Activated CD4-positive, alpha-beta T cell treated with anti-CD3 and anti-CD28 coated beads, Interleukin-2, amount 10 ng/mL, durations not matched to agents 7 days and 5 days (primary cell): ENCODE measurements at regions not wholly inside any gene's neighbourhood (a gene's known extent, or its start where the extent isn't known, plus 50 kb on each side); places are given as distances from the start of the nearest gene placed in this dataset.

Experiments
- CTCF ChIA-PET: fragments of 350-600 bp; sonication (Branson Sonifier 250); formaldehyde crosslinking; loops from one replicate; lab custom pipeline; 2021; ENCODE audit warnings: antibody characterized with exemption; lab: Charles Lee
- POLR2A ChIA-PET: fragments of 350-600 bp; sonication (Branson Sonifier 250); formaldehyde crosslinking; loops from one replicate; lab custom pipeline; 2021; ENCODE audit warnings: antibody characterized with exemption; lab: Charles Lee
- DNase-seq: peaks from one replicate; pipeline ENCODE4 v3.0.0-alpha.2; 2020
- H3K27ac Mint-ChIP-seq: one replicate; pipeline ENCODE4 v1.8.0; 2021; ENCODE audit warnings: mild to moderate bottlenecking, moderate library complexity, mixed read lengths
- H3K27me3 Mint-ChIP-seq: one replicate; pipeline ENCODE4 v1.8.0; 2021; ENCODE audit warnings: mixed read lengths
- H3K36me3 Mint-ChIP-seq: one replicate; pipeline ENCODE4 v1.8.0; 2021; ENCODE audit warnings: low read depth, mixed read lengths
- H3K4me1 Mint-ChIP-seq: one replicate; pipeline ENCODE4 v1.8.0; 2021; ENCODE audit warnings: mixed read lengths
- H3K4me3 Mint-ChIP-seq: one replicate; pipeline ENCODE4 v1.8.0; 2021; ENCODE audit warnings: mild to moderate bottlenecking, moderate library complexity, mixed read lengths
- H3K9me3 Mint-ChIP-seq: one replicate; pipeline ENCODE4 v1.8.0; 2021; ENCODE audit warnings: mixed read lengths

- Mint-ChIP-seq H3K4me3 (no peak overlapping the region), H3K9me3 (peaks cover 5% of the 10 kb centered on the region), H3K27me3 (no peaks in the 10 kb centered on the region), H3K36me3 (no peaks in the 10 kb centered on the region), H3K27ac (no peak overlapping the region), H3K4me1 (no peaks in the 10 kb centered on the region)
- CTCF ChIA-PET, result no interaction called here
- POLR2A ChIA-PET, result no interaction called here
- no peak for DNase-seq
Observed at GRCh38 chr4:187786190-187786589, 209.4 kb upstream of the ZFP42 start.

- Mint-ChIP-seq H3K4me1 (no peaks in the 10 kb centered on the region), H3K27me3 (no peaks in the 10 kb centered on the region), H3K9me3 (peaks cover 5% of the 10 kb centered on the region), H3K4me3 (no peak overlapping the region), H3K27ac (no peak overlapping the region), H3K36me3 (no peaks in the 10 kb centered on the region)
- no peak for DNase-seq
- ChIA-PET CTCF (no interaction called here), POLR2A (no interaction called here)
Observed at GRCh38 chr4:187789078-187789477, 206.5 kb upstream of the ZFP42 start.

- ChIA-PET CTCF (no interaction called here), POLR2A (no interaction called here)
- Mint-ChIP-seq H3K36me3 (no peaks in the 10 kb centered on the region), H3K4me1 (no peaks in the 10 kb centered on the region), H3K27me3 (no peaks in the 10 kb centered on the region), H3K4me3 (no peak overlapping the region), H3K27ac (no peak overlapping the region), H3K9me3 (no peaks in the 10 kb centered on the region)
- no peak for DNase-seq
Observed at GRCh38 chr4:187795737-187796136, 199.8 kb upstream of the ZFP42 start.

GRCh38 chr4:187798385-187798784, 197.2 kb upstream of the ZFP42 start:
- DNase-seq, result no peak
- ChIA-PET CTCF (no interaction called here), POLR2A (no interaction called here)
- H3K4me1 Mint-ChIP-seq, result no peaks in the 10 kb centered on the region
- H3K36me3 Mint-ChIP-seq, result no peaks in the 10 kb centered on the region
- H3K9me3 Mint-ChIP-seq, result no peaks in the 10 kb centered on the region
- H3K27ac Mint-ChIP-seq, result no peak overlapping the region
- H3K4me3 Mint-ChIP-seq, result no peak overlapping the region
- H3K27me3 Mint-ChIP-seq, result no peaks in the 10 kb centered on the region

- H3K27ac Mint-ChIP-seq, result no peak overlapping the region
- H3K36me3 Mint-ChIP-seq, result no peaks in the 10 kb centered on the region
- no peaks in the 10 kb centered on the region for H3K27me3 Mint-ChIP-seq
- CTCF ChIA-PET, result no interaction called here
- no peaks in the 10 kb centered on the region for H3K4me1 Mint-ChIP-seq
- POLR2A ChIA-PET, result no interaction called here
- no peaks in the 10 kb centered on the region for H3K9me3 Mint-ChIP-seq
- no peak overlapping the region for H3K4me3 Mint-ChIP-seq
- DNase-seq, result no peak
Observed at GRCh38 chr4:187799735-187800134, 195.8 kb upstream of the ZFP42 start.

GRCh38 chr4:187811591-187811990, 184.0 kb upstream of the ZFP42 start:
- peaks cover 10% of the 10 kb centered on the region for H3K9me3 Mint-ChIP-seq

GRCh38 chr4:187814737-187815465, 180.7 kb upstream of the ZFP42 start:
- POLR2A ChIA-PET, result no interaction called here
- H3K27ac Mint-ChIP-seq, result peak overlapping the region; percentile 60

More at GRCh38 chr4:187811591-187811990, 184.0 kb upstream of the ZFP42 start:
- H3K27ac Mint-ChIP-seq, result no peak overlapping the region
- H3K27me3 Mint-ChIP-seq, result no peaks in the 10 kb centered on the region
- DNase-seq, result no peak
- ChIA-PET CTCF (no interaction called here), POLR2A (no interaction called here)
- no peak overlapping the region for H3K4me3 Mint-ChIP-seq
- H3K4me1 Mint-ChIP-seq, result no peaks in the 10 kb centered on the region
- no peaks in the 10 kb centered on the region for H3K36me3 Mint-ChIP-seq

GRCh38 chr4:187826725-187827124, 168.8 kb upstream of the ZFP42 start:
- no peak for DNase-seq
- no peaks in the 10 kb centered on the region for H3K4me1 Mint-ChIP-seq
- ChIA-PET CTCF (no interaction called here), POLR2A (no interaction called here)
- H3K4me3 Mint-ChIP-seq, result no peak overlapping the region
- peaks cover 19% of the 10 kb centered on the region for H3K9me3 Mint-ChIP-seq
- H3K27ac Mint-ChIP-seq, result no peak overlapping the region
- no peaks in the 10 kb centered on the region for H3K36me3 Mint-ChIP-seq
- no peaks in the 10 kb centered on the region for H3K27me3 Mint-ChIP-seq

More at GRCh38 chr4:187814737-187815465, 180.7 kb upstream of the ZFP42 start:
- no peak for DNase-seq
- no peaks in the 10 kb centered on the region for H3K27me3 Mint-ChIP-seq
- H3K9me3 Mint-ChIP-seq, result peaks cover 4% of the 10 kb centered on the region
- no peaks in the 10 kb centered on the region for H3K4me1 Mint-ChIP-seq
- CTCF ChIA-PET, result no interaction called here
- H3K4me3 Mint-ChIP-seq, result no peak overlapping the region
- H3K36me3 Mint-ChIP-seq, result no peaks in the 10 kb centered on the region

- no peaks in the 10 kb centered on the region for H3K27me3 Mint-ChIP-seq
Observed at GRCh38 chr4:187827631-187828030, 167.9 kb upstream of the ZFP42 start.

GRCh38 chr4:187839765-187840164, 155.8 kb upstream of the ZFP42 start:
- Mint-ChIP-seq H3K9me3 (peaks cover 11% of the 10 kb centered on the region), H3K27me3 (no peaks in the 10 kb centered on the region), H3K36me3 (no peaks in the 10 kb centered on the region), H3K27ac (no peak overlapping the region), H3K4me3 (no peak overlapping the region), H3K4me1 (no peaks in the 10 kb centered on the region)
- DNase-seq, result no peak
- POLR2A ChIA-PET, result no interaction called here
- CTCF ChIA-PET, result no interaction called here

More at GRCh38 chr4:187827631-187828030, 167.9 kb upstream of the ZFP42 start:
- DNase-seq, result no peak
- H3K36me3 Mint-ChIP-seq, result no peaks in the 10 kb centered on the region
- H3K9me3 Mint-ChIP-seq, result peaks cover 18% of the 10 kb centered on the region
- ChIA-PET CTCF (no interaction called here), POLR2A (no interaction called here)
- H3K27ac Mint-ChIP-seq, result no peak overlapping the region
- no peaks in the 10 kb centered on the region for H3K4me1 Mint-ChIP-seq
- no peak overlapping the region for H3K4me3 Mint-ChIP-seq

GRCh38 chr4:187840814-187841213, 154.8 kb upstream of the ZFP42 start:
- Mint-ChIP-seq H3K27me3 (no peaks in the 10 kb centered on the region), H3K27ac (no peak overlapping the region), H3K36me3 (no peaks in the 10 kb centered on the region), H3K9me3 (peaks cover 12% of the 10 kb centered on the region), H3K4me3 (no peak overlapping the region), H3K4me1 (no peaks in the 10 kb centered on the region)
- CTCF ChIA-PET, result no interaction called here
- POLR2A ChIA-PET, result no interaction called here
- no peak for DNase-seq

- ChIA-PET POLR2A (no interaction called here), CTCF (no interaction called here)
- no peaks in the 10 kb centered on the region for H3K27me3 Mint-ChIP-seq
- H3K9me3 Mint-ChIP-seq, result peaks cover 5% of the 10 kb centered on the region
- no peak overlapping the region for H3K4me3 Mint-ChIP-seq
- no peaks in the 10 kb centered on the region for H3K36me3 Mint-ChIP-seq
- H3K4me1 Mint-ChIP-seq, result no peaks in the 10 kb centered on the region
- H3K27ac Mint-ChIP-seq, result no peak overlapping the region
- no peak for DNase-seq
Observed at GRCh38 chr4:187849556-187850225, 145.9 kb upstream of the ZFP42 start.

GRCh38 chr4:187865914-187866313, 129.7 kb upstream of the ZFP42 start:
- no peaks in the 10 kb centered on the region for H3K4me1 Mint-ChIP-seq
- ChIA-PET CTCF (no interaction called here), POLR2A (no interaction called here)
- no peak overlapping the region for H3K4me3 Mint-ChIP-seq
- peaks cover 13% of the 10 kb centered on the region for H3K9me3 Mint-ChIP-seq
- H3K36me3 Mint-ChIP-seq, result no peaks in the 10 kb centered on the region
- no peak for DNase-seq
- no peaks in the 10 kb centered on the region for H3K27me3 Mint-ChIP-seq
- no peak overlapping the region for H3K27ac Mint-ChIP-seq
